ENCODE measurements at regions not wholly inside any gene's neighbourhood (a gene's known extent, or its start where the extent isn't known, plus 50 kb on each side); places are given as distances from the start of the nearest gene placed in this dataset.
A peak's percentile ranks its signal among the peaks of the same experiment; 100 is the strongest.

GRCh38 chr12:127412866-127413265 is 854.1 kb upstream of the TMEM132C start:
- Histone ChIP-seq H3K4me2 (ENCODE audit: unreplicated experiment) (no peak overlapping the region), H3K79me2 (ENCODE audit: insufficient read depth) (no peaks in the 10 kb centered on the region), H3K4me1 (ENCODE audit: insufficient read depth) (no peaks in the 10 kb centered on the region), H3K9ac (no peak overlapping the region), H2AFZ (no peak overlapping the region), H3K36me3 (ENCODE audit: low read depth) (no peaks in the 10 kb centered on the region), H3K9me3 (ENCODE audit: low read depth) (no peaks in the 10 kb centered on the region), H3K9me2 (ENCODE audit: insufficient read depth) (no peaks in the 10 kb centered on the region), H4K20me1 (ENCODE audit: insufficient read depth) (no peaks in the 10 kb centered on the region), H3K27ac (no peak overlapping the region), H3F3A (ENCODE audit: insufficient read depth) (no peaks in the 10 kb centered on the region; the same call in 1 of the 2 replicates), H3K27me3 (replicated peaks; ENCODE audit: insufficient read depth) (no peaks in the 10 kb centered on the region), H3K4me3 (no peak overlapping the region)
- in situ Hi-C loops (cut with MboI): no loop called here
- TF ChIP-seq EZH2phosphoT487 (IDR thresholded peaks at IDR 0.05; ENCODE audit: insufficient read depth, low read depth) (no peak), EZH2 (IDR thresholded peaks at IDR 0.05; ENCODE audit: insufficient read depth, poor library complexity, severe bottlenecking) (no peak)
- DNase-seq: no peak
- 70 to 78% methylated on average over 4 of the region's 4 CpGs for WGBS, 2 experiments (ENCODE audit: low coverage in 1 of 2, low lambda C conversion rate in 2 of 2, missing lambda C conversion rate in 2 of 2)

GRCh38 chr12:127414186-127414585 is 852.8 kb upstream of the TMEM132C start:
- H3K36me3 ChIP-seq (ENCODE audit: low read depth): no peaks in the 10 kb centered on the region
- no peaks in the 10 kb centered on the region; the same call in 1 of the 2 replicates for H3F3A ChIP-seq (ENCODE audit: insufficient read depth)
- in situ Hi-C loops (cut with MboI): no loop called here
- WGBS, 2 experiments (ENCODE audit: low coverage in 1 of 2, low lambda C conversion rate in 2 of 2, missing lambda C conversion rate in 2 of 2): 45 to 47% methylated on average over 8 of the region's 8 CpGs
- H3K79me2 ChIP-seq (ENCODE audit: insufficient read depth): no peaks in the 10 kb centered on the region
- H3K9me3 ChIP-seq (ENCODE audit: low read depth): no peaks in the 10 kb centered on the region
- DNase-seq: no peak
- no peaks in the 10 kb centered on the region for H3K27me3 ChIP-seq (replicated peaks; ENCODE audit: insufficient read depth)
- no peaks in the 10 kb centered on the region for H3K4me1 ChIP-seq (ENCODE audit: insufficient read depth)
- H4K20me1 ChIP-seq (ENCODE audit: insufficient read depth): no peaks in the 10 kb centered on the region
- H3K27ac ChIP-seq: no peak overlapping the region
- no peak overlapping the region for H3K4me3 ChIP-seq
- no peak overlapping the region for H3K4me2 ChIP-seq (ENCODE audit: unreplicated experiment)
- H2AFZ ChIP-seq: no peak overlapping the region
- TF ChIP-seq EZH2 (IDR thresholded peaks at IDR 0.05; ENCODE audit: insufficient read depth, poor library complexity, severe bottlenecking) (no peak), EZH2phosphoT487 (IDR thresholded peaks at IDR 0.05; ENCODE audit: insufficient read depth, low read depth) (no peak)
- no peak overlapping the region for H3K9ac ChIP-seq
- H3K9me2 ChIP-seq (ENCODE audit: insufficient read depth): no peaks in the 10 kb centered on the region

- in situ Hi-C loops (cut with MboI): no loop called here
- no peak for DNase-seq
- H2AFZ ChIP-seq: no peak overlapping the region
Measured at GRCh38 chr12:127414636-127415035, 852.3 kb upstream of the TMEM132C start.

GRCh38 chr12:127416796-127417195 is 850.2 kb upstream of the TMEM132C start:
- Histone ChIP-seq H3K4me2 (ENCODE audit: unreplicated experiment) (no peak overlapping the region), H3K36me3 (ENCODE audit: low read depth) (no peaks in the 10 kb centered on the region), H3K4me1 (ENCODE audit: insufficient read depth) (no peaks in the 10 kb centered on the region), H4K20me1 (ENCODE audit: insufficient read depth) (no peaks in the 10 kb centered on the region), H3K9ac (no peak overlapping the region), H3K79me2 (ENCODE audit: insufficient read depth) (no peaks in the 10 kb centered on the region), H3K27me3 (replicated peaks; ENCODE audit: insufficient read depth) (no peaks in the 10 kb centered on the region), H3K9me2 (ENCODE audit: insufficient read depth) (no peaks in the 10 kb centered on the region), H2AFZ (no peak overlapping the region), H3F3A (ENCODE audit: insufficient read depth) (no peaks in the 10 kb centered on the region), H3K27ac (no peak overlapping the region), H3K4me3 (no peak overlapping the region), H3K9me3 (ENCODE audit: low read depth) (no peaks in the 10 kb centered on the region)
- 33 to 47% methylated on average over 3 of the region's 3 CpGs for WGBS, 2 experiments (ENCODE audit: low coverage in 1 of 2, low lambda C conversion rate in 2 of 2, missing lambda C conversion rate in 2 of 2)
- no peak for TF ChIP-seq EZH2phosphoT487 (IDR thresholded peaks at IDR 0.05; ENCODE audit: insufficient read depth, low read depth)
- peak; percentile 59 for DNase-seq
- in situ Hi-C loops (cut with MboI): no loop called here

More at GRCh38 chr12:127414636-127415035, 852.3 kb upstream of the TMEM132C start:
- H3K9me2 ChIP-seq (ENCODE audit: insufficient read depth): no peaks in the 10 kb centered on the region
- no peaks in the 10 kb centered on the region for H3K27me3 ChIP-seq (replicated peaks; ENCODE audit: insufficient read depth)
- H3K9me3 ChIP-seq (ENCODE audit: low read depth): no peaks in the 10 kb centered on the region
- no peaks in the 10 kb centered on the region; the same call in 1 of the 2 replicates for H3F3A ChIP-seq (ENCODE audit: insufficient read depth)
- no peak overlapping the region for H3K9ac ChIP-seq
- H3K4me1 ChIP-seq (ENCODE audit: insufficient read depth): no peaks in the 10 kb centered on the region
- no peak overlapping the region for H3K4me2 ChIP-seq (ENCODE audit: unreplicated experiment)
- no peak overlapping the region for H3K4me3 ChIP-seq
- no peak overlapping the region for H3K27ac ChIP-seq
- no peaks in the 10 kb centered on the region for H3K79me2 ChIP-seq (ENCODE audit: insufficient read depth)
- TF ChIP-seq EZH2phosphoT487 (IDR thresholded peaks at IDR 0.05; ENCODE audit: insufficient read depth, low read depth) (no peak), EZH2 (IDR thresholded peaks at IDR 0.05; ENCODE audit: insufficient read depth, poor library complexity, severe bottlenecking) (no peak)
- no peaks in the 10 kb centered on the region for H3K36me3 ChIP-seq (ENCODE audit: low read depth)
- 69 to 78% methylated on average over 2 of the region's 2 CpGs for WGBS, 2 experiments (ENCODE audit: low coverage in 1 of 2, low lambda C conversion rate in 2 of 2, missing lambda C conversion rate in 2 of 2)
- no peaks in the 10 kb centered on the region for H4K20me1 ChIP-seq (ENCODE audit: insufficient read depth)

GRCh38 chr12:127419111-127419510 is 847.9 kb upstream of the TMEM132C start:
- in situ Hi-C loops (cut with MboI): no loop called here
- H3K4me3 ChIP-seq: no peak overlapping the region
- no peak for TF ChIP-seq EZH2 (IDR thresholded peaks at IDR 0.05; ENCODE audit: insufficient read depth, poor library complexity, severe bottlenecking)
- TF ChIP-seq EZH2phosphoT487 (IDR thresholded peaks at IDR 0.05; ENCODE audit: insufficient read depth, low read depth): no peak

More at GRCh38 chr12:127419111-127419510, 847.9 kb upstream of the TMEM132C start:
- H3K9me2 ChIP-seq (ENCODE audit: insufficient read depth): no peaks in the 10 kb centered on the region
- H3K9ac ChIP-seq: no peak overlapping the region
- H3K4me2 ChIP-seq (ENCODE audit: unreplicated experiment): no peak overlapping the region
- no peaks in the 10 kb centered on the region for H3K4me1 ChIP-seq (ENCODE audit: insufficient read depth)
- no peak overlapping the region for H3K27ac ChIP-seq
- H2AFZ ChIP-seq: no peak overlapping the region
- no peaks in the 10 kb centered on the region for H3K79me2 ChIP-seq (ENCODE audit: insufficient read depth)
- H4K20me1 ChIP-seq (ENCODE audit: insufficient read depth): no peaks in the 10 kb centered on the region
- no peaks in the 10 kb centered on the region for H3K9me3 ChIP-seq (ENCODE audit: low read depth)
- no peak for DNase-seq
- WGBS, 2 experiments (ENCODE audit: low coverage in 1 of 2, low lambda C conversion rate in 2 of 2, missing lambda C conversion rate in 2 of 2): 21% methylated on average over 2 of the region's 2 CpGs
- H3F3A ChIP-seq (ENCODE audit: insufficient read depth): no peaks in the 10 kb centered on the region
- no peaks in the 10 kb centered on the region for H3K36me3 ChIP-seq (ENCODE audit: low read depth)
- no peaks in the 10 kb centered on the region for H3K27me3 ChIP-seq (replicated peaks; ENCODE audit: insufficient read depth)

All from GM23248 (cell line).